ENCODE measurements at regions not wholly inside any gene's neighbourhood (a gene's known extent, or its start where the extent isn't known, plus 50 kb on each side); places are given as distances from the start of the nearest gene placed in this dataset.
A peak's percentile ranks its signal among the peaks of the same experiment; 100 is the strongest.

DNA sequence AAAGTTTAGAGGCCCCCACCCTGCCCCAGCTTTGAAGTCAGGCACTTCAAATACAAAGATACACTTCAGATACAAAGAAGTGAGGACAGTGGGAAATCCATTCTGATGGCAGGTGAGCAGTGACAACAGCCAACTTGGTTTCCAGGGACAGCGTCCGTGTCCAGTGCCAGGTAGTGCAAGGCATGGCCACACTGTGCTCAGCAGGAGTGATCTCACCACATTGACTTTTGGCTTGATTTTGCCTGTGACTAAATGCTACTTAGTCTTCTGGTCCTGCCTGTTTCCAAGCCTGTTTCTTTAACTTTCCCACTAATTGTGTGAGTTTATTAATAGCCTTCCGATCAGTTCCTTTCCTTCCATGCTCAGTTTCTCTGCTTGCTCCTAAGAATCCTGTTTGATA lies 72.6 kb upstream of the PALM2AKAP2 start:
- intact Hi-C loops (cut with DNase I) = no loop called here
- no peak for TF ChIP-seq POLR2A (IDR thresholded peaks at IDR 0.05)
- TF ChIP-seq, protein P1, sequence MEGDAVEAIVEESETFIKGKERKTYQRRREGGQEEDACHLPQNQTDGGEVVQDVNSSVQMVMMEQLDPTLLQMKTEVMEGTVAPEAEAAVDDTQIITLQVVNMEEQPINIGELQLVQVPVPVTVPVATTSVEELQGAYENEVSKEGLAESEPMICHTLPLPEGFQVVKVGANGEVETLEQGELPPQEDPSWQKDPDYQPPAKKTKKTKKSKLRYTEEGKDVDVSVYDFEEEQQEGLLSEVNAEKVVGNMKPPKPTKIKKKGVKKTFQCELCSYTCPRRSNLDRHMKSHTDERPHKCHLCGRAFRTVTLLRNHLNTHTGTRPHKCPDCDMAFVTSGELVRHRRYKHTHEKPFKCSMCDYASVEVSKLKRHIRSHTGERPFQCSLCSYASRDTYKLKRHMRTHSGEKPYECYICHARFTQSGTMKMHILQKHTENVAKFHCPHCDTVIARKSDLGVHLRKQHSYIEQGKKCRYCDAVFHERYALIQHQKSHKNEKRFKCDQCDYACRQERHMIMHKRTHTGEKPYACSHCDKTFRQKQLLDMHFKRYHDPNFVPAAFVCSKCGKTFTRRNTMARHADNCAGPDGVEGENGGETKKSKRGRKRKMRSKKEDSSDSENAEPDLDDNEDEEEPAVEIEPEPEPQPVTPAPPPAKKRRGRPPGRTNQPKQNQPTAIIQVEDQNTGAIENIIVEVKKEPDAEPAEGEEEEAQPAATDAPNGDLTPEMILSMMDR (IDR thresholded peaks at IDR 0.05) = no peak
- TF ChIP-seq EP300 (IDR thresholded peaks at IDR 0.05) = no peak
- no peak for TF ChIP-seq POLR2AphosphoS5 (IDR thresholded peaks at IDR 0.05)
- 90 to 94% methylated on average over 3 of the region's 3 CpGs for WGBS, 2 donors

DNA sequence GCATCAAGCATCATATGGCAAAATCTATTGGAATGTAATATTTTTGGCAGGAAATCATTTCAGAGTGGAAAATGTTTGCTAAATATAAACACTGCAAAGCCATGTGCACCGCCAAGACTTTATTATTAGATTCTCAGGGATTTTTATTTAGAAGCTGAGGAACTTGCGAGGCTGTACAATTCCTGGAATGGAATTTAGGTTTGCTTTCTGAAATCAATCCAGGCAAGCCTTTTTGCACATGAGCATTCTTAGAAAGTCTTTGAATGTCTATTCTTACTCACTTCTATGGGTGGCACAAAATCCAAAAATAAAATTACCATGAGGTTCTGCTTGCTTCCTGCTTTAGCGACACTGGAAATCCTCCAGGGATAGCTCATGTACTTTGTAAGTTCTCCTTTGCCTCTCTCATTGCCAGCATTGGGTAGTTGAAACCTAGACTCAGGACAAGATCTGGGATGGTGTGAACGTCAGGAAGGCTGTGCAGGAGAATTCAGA lies 71.5 kb upstream of the PALM2AKAP2 start:
- WGBS, 2 donors = 68 to 81% methylated on average over 4 of the region's 4 CpGs
- intact Hi-C loops (cut with DNase I) = no loop called here

More for the DNA sequence above, 72.6 kb upstream of the PALM2AKAP2 start:
- Histone ChIP-seq H3K9me3 (no peaks in the 10 kb centered on the region), H3K36me3 (no peaks in the 10 kb centered on the region), H3K27me3 (no peaks in the 10 kb centered on the region), H3K4me3 (no peak overlapping the region), H3K27ac (no peak overlapping the region), H3K4me1 (peaks cover 0 to 21% (median 15%) of the 10 kb centered on the region in 4 donors)
- DNase-seq = no peak

DNA sequence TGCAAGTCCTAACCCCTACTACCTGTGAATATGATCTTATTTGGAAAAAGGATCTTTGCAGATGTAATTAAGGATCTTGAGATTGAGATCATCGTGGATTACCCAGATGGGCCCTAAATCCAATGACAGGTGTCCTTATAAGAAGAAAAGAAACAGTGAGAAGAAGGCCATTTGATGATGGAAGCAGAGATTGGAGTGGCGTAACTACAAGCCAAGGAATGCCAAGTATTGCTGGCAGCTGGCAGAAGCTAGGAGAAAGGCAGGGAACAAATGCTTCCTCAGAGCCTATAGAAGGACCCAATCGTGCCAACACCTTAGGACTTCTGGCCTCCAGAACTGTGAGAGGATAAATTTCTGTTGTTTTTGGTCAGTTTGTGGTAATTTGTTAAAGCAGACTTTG lies 70.1 kb upstream of the PALM2AKAP2 start:
- TF ChIP-seq EP300 (IDR thresholded peaks at IDR 0.05) = no peak
- no peak for TF ChIP-seq POLR2A (IDR thresholded peaks at IDR 0.05)
- no peak for TF ChIP-seq POLR2AphosphoS5 (IDR thresholded peaks at IDR 0.05)
- TF ChIP-seq, protein P1 (IDR thresholded peaks at IDR 0.05) = no peak
- DNase-seq = no peak
- H3K9me3 ChIP-seq = no peaks in the 10 kb centered on the region
- H3K27me3 ChIP-seq = no peaks in the 10 kb centered on the region
- H3K4me1 ChIP-seq = peaks cover 0 to 21% (median 15%) of the 10 kb centered on the region in 4 donors
- intact Hi-C loops (cut with DNase I) = no loop called here
- no peak overlapping the region for H3K27ac ChIP-seq
- WGBS, 2 donors = 77 to 83% methylated on average over 3 of the region's 3 CpGs
- H3K4me3 ChIP-seq = no peak overlapping the region
- no peaks in the 10 kb centered on the region for H3K36me3 ChIP-seq

More for the DNA sequence above, 71.5 kb upstream of the PALM2AKAP2 start:
- peaks cover 0 to 21% (median 15%) of the 10 kb centered on the region in 4 donors for H3K4me1 ChIP-seq
- DNase-seq = no peak
- H3K27ac ChIP-seq = peak overlapping the region in 1 of 4 donors; percentile 20
- no peak overlapping the region for H3K4me3 ChIP-seq
- H3K9me3 ChIP-seq = no peaks in the 10 kb centered on the region
- no peaks in the 10 kb centered on the region for H3K36me3 ChIP-seq
- no peak for TF ChIP-seq POLR2A (IDR thresholded peaks at IDR 0.05)
- no peak for TF ChIP-seq EP300 (IDR thresholded peaks at IDR 0.05)
- H3K27me3 ChIP-seq = no peaks in the 10 kb centered on the region

DNA sequence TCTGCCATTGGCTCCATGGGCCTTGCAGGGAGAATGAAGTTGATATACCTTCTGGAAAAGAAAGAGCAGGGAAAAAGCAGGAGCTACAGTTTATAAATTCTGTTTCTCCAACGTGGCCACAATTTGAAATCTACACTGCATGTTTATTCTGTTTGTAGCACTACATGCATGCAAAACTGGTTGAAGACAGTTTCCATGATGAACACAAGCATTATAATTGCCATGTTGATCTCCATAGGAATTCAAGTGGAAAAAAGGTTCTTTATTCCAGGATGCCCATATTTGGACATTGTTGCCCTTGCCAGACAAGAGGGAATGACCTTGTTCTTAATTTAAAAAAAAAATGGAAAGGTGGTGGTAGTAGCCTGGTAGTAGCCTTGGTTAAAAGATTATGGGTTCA lies 69.2 kb upstream of the PALM2AKAP2 start:
- Histone ChIP-seq H3K27ac (no peak overlapping the region), H3K4me1 (peaks cover 0 to 21% (median 15%) of the 10 kb centered on the region in 4 donors), H3K9me3 (no peaks in the 10 kb centered on the region), H3K27me3 (no peaks in the 10 kb centered on the region), H3K36me3 (no peaks in the 10 kb centered on the region), H3K4me3 (no peak overlapping the region)
- WGBS, 2 donors = 74 to 80% methylated on average over 1 of the region's 1 CpG
- intact Hi-C loops (cut with DNase I) = no loop called here
- DNase-seq = no peak
- TF ChIP-seq POLR2AphosphoS5 (IDR thresholded peaks at IDR 0.05) (no peak), EP300 (IDR thresholded peaks at IDR 0.05) (no peak), POLR2A (IDR thresholded peaks at IDR 0.05) (no peak)
- TF ChIP-seq, protein P1 (IDR thresholded peaks at IDR 0.05) = no peak

DNA sequence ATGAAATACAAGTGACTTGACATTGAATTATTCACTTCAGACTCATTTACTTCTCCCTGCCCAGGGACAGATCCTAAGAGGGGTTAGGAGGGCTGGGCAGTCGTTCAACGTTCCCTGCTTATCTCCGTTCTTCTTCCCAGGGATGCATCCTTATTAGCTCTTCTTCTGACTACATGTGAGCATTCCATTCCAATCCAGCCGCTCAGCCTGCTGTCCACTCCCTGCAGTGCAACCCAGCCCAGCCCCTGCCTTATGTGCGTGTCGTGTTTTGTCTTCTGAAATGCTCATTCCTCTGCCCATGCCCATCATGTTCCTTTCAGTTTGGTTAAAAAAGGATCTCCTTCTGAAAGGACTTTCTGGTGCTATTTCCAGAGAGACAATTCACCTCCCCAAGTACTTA lies 64.7 kb upstream of the PALM2AKAP2 start:
- WGBS, 2 donors = 76 to 80% methylated on average over 6 of the region's 6 CpGs
- H3K4me3 ChIP-seq = no peak overlapping the region

More for the DNA sequence above, 64.7 kb upstream of the PALM2AKAP2 start:
- Histone ChIP-seq H3K27me3 (no peaks in the 10 kb centered on the region), H3K4me1 (no peaks in the 10 kb centered on the region), H3K36me3 (no peaks in the 10 kb centered on the region), H3K27ac (no peak overlapping the region), H3K9me3 (no peaks in the 10 kb centered on the region)
- TF ChIP-seq POLR2AphosphoS5 (IDR thresholded peaks at IDR 0.05) = no peak
- TF ChIP-seq POLR2A (IDR thresholded peaks at IDR 0.05) = no peak
- TF ChIP-seq EP300 (IDR thresholded peaks at IDR 0.05) = no peak
- TF ChIP-seq, protein P1 (IDR thresholded peaks at IDR 0.05) = no peak
- no peak for DNase-seq
- intact Hi-C loops (cut with DNase I) = loop anchor here (5.0 kb wide), 1 partner anchor 42 kb away; no protein-coding TSS in a partner anchor
